SU-DHL-6 (cell line): ENCODE measurements at regions not wholly inside any gene's neighbourhood (a gene's known extent, or its start where the extent isn't known, plus 50 kb on each side); places are given as distances from the start of the nearest gene placed in this dataset.

ENCODE experiments used
- H2AFZ ChIP-seq: fragments of 200-600 bp; sonication (generic); 2 replicates; pipeline ENCODE4 v1.6.1; 2014; ENCODE audit warnings: low read depth, mild to moderate bottlenecking, moderate library complexity, mixed read lengths, antibody characterized with exemption, low read length; ENCODE audit not compliant: severe bottlenecking
- H3F3A ChIP-seq: fragments of 200-600 bp; shearing (Covaris generic); 2 replicates; pipeline ENCODE4 v1.6.0; 2016; ENCODE audit warnings: antibody characterized with exemption, mild to moderate bottlenecking; ENCODE audit not compliant: insufficient read depth
- H3K27ac ChIP-seq: fragments of 200-600 bp; sonication (generic); 2 replicates; pipeline ENCODE4 v1.5.1; 2016; ENCODE audit warnings: low read depth, mild to moderate bottlenecking, low read length, moderate library complexity, mixed read lengths
- H3K27me3 ChIP-seq: fragments of 200-600 bp; sonication (generic), shearing (Covaris generic); 2 replicates; pipeline ENCODE4 v1.6.0; 2014; ENCODE audit warnings: mild to moderate bottlenecking, low read length
- H3K36me3 ChIP-seq: fragments of 200-600 bp; sonication (generic); 2 replicates; pipeline ENCODE4 v1.6.1; 2014; ENCODE audit warnings: mild to moderate bottlenecking, low read length, mixed read lengths
- H3K4me2 ChIP-seq: fragments of 300-600, 200-600 bp; shearing (Covaris generic), sonication (generic); 2 replicates; pipeline ENCODE4 v1.6.0; 2014; ENCODE audit warnings: low read length, low read depth, mild to moderate bottlenecking; ENCODE audit not compliant: poor library complexity, severe bottlenecking
- H3K4me3 ChIP-seq: fragments of 200-600 bp; sonication (generic); 2 replicates; pipeline ENCODE4 v1.5.1; 2014; ENCODE audit warnings: antibody characterized with exemption, low read length, mild to moderate bottlenecking, mixed read lengths; ENCODE audit not compliant: insufficient read depth, poor library complexity, severe bottlenecking
- H3K79me2 ChIP-seq: fragments of 200-600 bp; sonication (generic); 2 replicates; pipeline ENCODE4 v1.6.1; 2014; ENCODE audit warnings: mild to moderate bottlenecking, low read length, moderate library complexity; ENCODE audit not compliant: insufficient read depth
- H3K9ac ChIP-seq: fragments of 200-600 bp; sonication (generic); 2 replicates; pipeline ENCODE4 v1.7.0; 2014; ENCODE audit warnings: mild to moderate bottlenecking, low read length
- H3K9me2 ChIP-seq: fragments of 200-600 bp; sonication (generic); replicated peaks from 2 replicates; pipeline ENCODE4 v1.6.1; 2014; ENCODE audit warnings: low read length; ENCODE audit not compliant: insufficient read depth
- H3K9me3 ChIP-seq: fragments of 200-600 bp; sonication (generic); 2 replicates; pipeline ENCODE4 v1.6.1; 2014; ENCODE audit warnings: low read length, mixed read lengths; ENCODE audit not compliant: insufficient read depth
- H4K20me1 ChIP-seq: fragments of 200-600 bp; sonication (generic); 2 replicates; pipeline ENCODE4 v1.6.1; 2014; ENCODE audit warnings: low read depth, mild to moderate bottlenecking, antibody characterized with exemption, low read length, moderate library complexity, mixed read lengths
- CTCF ChIP-seq: fragments of 200-600 bp; sonication (generic); IDR thresholded peaks from one replicate; pipeline ENCODE4 v1.5.1; 2017; ENCODE audit warnings: antibody characterized with exemption, mild to moderate bottlenecking, low read length, moderate library complexity; ENCODE audit not compliant: insufficient read depth, poor library complexity, severe bottlenecking
- EZH2phosphoT487 ChIP-seq: fragments of 200-600 bp; sonication (generic), shearing (Covaris generic); conservative IDR thresholded peaks from 2 replicates; pipeline ENCODE4 v1.6.1; 2018; ENCODE audit warnings: mild to moderate bottlenecking, antibody characterized with exemption, low read length, moderate library complexity, mixed read lengths

- Histone ChIP-seq H3K9me2 (no peaks in the 10 kb centered on the region), H3K27me3 (no peaks in the 10 kb centered on the region), H2AFZ (no peak overlapping the region), H3K79me2 (no peaks in the 10 kb centered on the region), H3K4me3 (no peak overlapping the region), H3K27ac (no peak overlapping the region), H3K9me3 (no peaks in the 10 kb centered on the region), H3K36me3 (no peaks in the 10 kb centered on the region), H3K4me2 (no peak overlapping the region), H4K20me1 (no peaks in the 10 kb centered on the region), H3F3A (no peaks in the 10 kb centered on the region), H3K9ac (no peak overlapping the region)
- TF ChIP-seq EZH2phosphoT487 (no peak), CTCF (no peak)
These were observed 155.8 kb upstream of the GSE1 start for GRCh38 chr16:85457366-85457765.

GRCh38 chr16:85458968-85459367 is 154.2 kb upstream of the GSE1 start:
- no peaks in the 10 kb centered on the region for H3K79me2 ChIP-seq
- no peak overlapping the region for H3K4me2 ChIP-seq
- H3K27me3 ChIP-seq = no peaks in the 10 kb centered on the region
- H3K27ac ChIP-seq = no peak overlapping the region
- no peaks in the 10 kb centered on the region for H4K20me1 ChIP-seq
- H3K9ac ChIP-seq = no peak overlapping the region
- no peak overlapping the region for H2AFZ ChIP-seq
- H3K9me2 ChIP-seq = no peaks in the 10 kb centered on the region
- no peaks in the 10 kb centered on the region for H3K36me3 ChIP-seq
- H3F3A ChIP-seq = no peaks in the 10 kb centered on the region
- no peaks in the 10 kb centered on the region for H3K9me3 ChIP-seq
- no peak overlapping the region for H3K4me3 ChIP-seq
- TF ChIP-seq EZH2phosphoT487 = no peak
- no peak for TF ChIP-seq CTCF

- Histone ChIP-seq H3K27ac (no peak overlapping the region), H3K79me2 (no peaks in the 10 kb centered on the region), H2AFZ (no peak overlapping the region), H3K9ac (no peak overlapping the region), H3F3A (no peaks in the 10 kb centered on the region), H4K20me1 (no peaks in the 10 kb centered on the region), H3K4me2 (no peak overlapping the region), H3K27me3 (no peaks in the 10 kb centered on the region), H3K4me3 (no peak overlapping the region), H3K9me3 (no peaks in the 10 kb centered on the region), H3K36me3 (no peaks in the 10 kb centered on the region), H3K9me2 (no peaks in the 10 kb centered on the region)
- no peak for TF ChIP-seq CTCF
These were observed 153.4 kb upstream of the GSE1 start for GRCh38 chr16:85459529-85460251.
